ENCODE measurements at regions not wholly inside any gene's neighbourhood (a gene's known extent, or its start where the extent isn't known, plus 50 kb on each side); places are given as distances from the start of the nearest gene placed in this dataset.
A peak's percentile ranks its signal among the peaks of the same experiment; 100 is the strongest.

- Mint-ChIP-seq H3K4me3 (no peak overlapping the region), H3K27me3 (peaks cover 13 to 17% of the 10 kb centered on the region in 2 donors), H3K4me1 (peaks cover 5 to 7% (median 5%) of the 10 kb centered on the region in 3 donors), H3K36me3 (no peaks in the 10 kb centered on the region), H3K9me3 (no peaks in the 10 kb centered on the region), H3K27ac (no peak overlapping the region)
- Histone ChIP-seq H3K4me1 (ENCODE audit: insufficient read depth, low read length) (no peaks in the 10 kb centered on the region), H3K9me3 (ENCODE audit: low read length) (no peaks in the 10 kb centered on the region), H3K36me3 (ENCODE audit: insufficient read depth, low read length) (no peaks in the 10 kb centered on the region), H3K4me3 (ENCODE audit: low read length) (no peak overlapping the region), H3K27ac (ENCODE audit: low read depth, low read length) (no peak overlapping the region), H3K27me3 (ENCODE audit: insufficient read depth, low read length, poor library complexity, severe bottlenecking) (no peaks in the 10 kb centered on the region)
- DNase-seq = no peak
- ChIA-PET CTCF (no interaction called here), POLR2A (no interaction called here)
These were observed 138.2 kb upstream of the CST7 start for GRCh38 chr20:24810676-24811407.

DNA sequence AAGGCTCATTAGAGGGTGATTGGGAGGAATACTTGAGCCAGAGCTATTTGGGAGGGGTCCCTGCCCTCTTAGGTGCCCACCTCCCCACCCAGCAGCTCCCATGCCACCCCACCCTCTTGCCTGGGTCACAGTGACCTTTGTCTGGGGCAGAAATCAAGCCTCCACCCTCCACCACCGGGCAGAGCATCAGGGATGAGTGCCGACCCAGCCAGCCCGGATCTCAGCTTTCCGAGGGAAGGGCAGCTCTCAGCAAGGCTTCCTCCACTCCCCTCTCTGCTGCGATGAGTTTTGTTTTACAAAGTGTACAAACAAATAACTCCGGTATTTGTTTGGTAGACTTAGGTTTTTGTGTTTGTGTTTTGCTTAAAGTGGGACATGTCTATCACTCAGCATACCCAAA, 136.7 kb upstream of the CST7 start:
- H3K36me3 ChIP-seq (ENCODE audit: insufficient read depth, low read length) = no peaks in the 10 kb centered on the region
- H3K4me1 ChIP-seq (ENCODE audit: insufficient read depth, low read length) = no peaks in the 10 kb centered on the region
- peaks cover 5 to 7% (median 5%) of the 10 kb centered on the region in 3 donors for H3K4me1 Mint-ChIP-seq
- POLR2A ChIA-PET = no interaction called here
- no peaks in the 10 kb centered on the region for H3K9me3 Mint-ChIP-seq
- CTCF ChIA-PET = no interaction called here
- no peak overlapping the region for H3K4me3 Mint-ChIP-seq
- no peaks in the 10 kb centered on the region for H3K9me3 ChIP-seq (ENCODE audit: low read length)
- no peak overlapping the region for H3K4me3 ChIP-seq (ENCODE audit: low read length)
- no peak for DNase-seq
- H3K27ac Mint-ChIP-seq = no peak overlapping the region
- H3K27me3 ChIP-seq (ENCODE audit: insufficient read depth, low read length, poor library complexity, severe bottlenecking) = no peaks in the 10 kb centered on the region
- H3K27me3 Mint-ChIP-seq = peaks cover 12 to 23% of the 10 kb centered on the region in 2 donors
- H3K27ac ChIP-seq (ENCODE audit: low read depth, low read length) = no peak overlapping the region
- H3K36me3 Mint-ChIP-seq = no peaks in the 10 kb centered on the region

- ChIA-PET CTCF (no interaction called here), POLR2A (no interaction called here)
- H3K4me1 ChIP-seq (ENCODE audit: insufficient read depth, low read length) = no peaks in the 10 kb centered on the region
- H3K36me3 Mint-ChIP-seq = no peaks in the 10 kb centered on the region
- no peaks in the 10 kb centered on the region for H3K36me3 ChIP-seq (ENCODE audit: insufficient read depth, low read length)
- H3K4me3 ChIP-seq (ENCODE audit: low read length) = no peak overlapping the region
- H3K27ac ChIP-seq (ENCODE audit: low read depth, low read length) = no peak overlapping the region
- no peaks in the 10 kb centered on the region for H3K9me3 Mint-ChIP-seq
- H3K27ac Mint-ChIP-seq = no peak overlapping the region
- peaks cover 5 to 7% (median 5%) of the 10 kb centered on the region in 3 donors for H3K4me1 Mint-ChIP-seq
- H3K27me3 Mint-ChIP-seq = peaks cover 12 to 23% of the 10 kb centered on the region in 2 donors
- no peaks in the 10 kb centered on the region for H3K27me3 ChIP-seq (ENCODE audit: insufficient read depth, low read length, poor library complexity, severe bottlenecking)
- no peak for DNase-seq
- no peaks in the 10 kb centered on the region for H3K9me3 ChIP-seq (ENCODE audit: low read length)
- no peak overlapping the region for H3K4me3 Mint-ChIP-seq
These were observed 136.0 kb upstream of the CST7 start for GRCh38 chr20:24813080-24813479.

DNA sequence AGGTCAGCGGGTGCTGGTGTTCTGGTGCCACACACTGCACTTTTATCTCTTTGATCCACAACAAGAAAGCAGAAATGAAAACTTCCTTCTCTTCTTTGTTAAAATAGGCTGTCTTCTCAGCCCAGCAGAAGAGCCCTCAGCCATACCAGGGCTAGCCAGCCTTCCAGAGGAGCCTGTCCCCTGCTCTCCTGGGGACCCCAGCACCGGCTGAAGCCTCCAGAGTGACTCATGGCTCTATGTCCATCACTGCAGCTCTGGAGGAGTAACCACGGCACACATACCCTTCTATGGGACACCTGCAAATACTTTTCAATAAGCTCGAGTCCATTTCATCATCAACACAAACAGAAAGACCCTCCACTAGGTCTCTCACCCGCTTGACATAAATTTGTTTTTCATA, 135.6 kb upstream of the CST7 start:
- H3K9me3 Mint-ChIP-seq = no peaks in the 10 kb centered on the region
- H3K27ac Mint-ChIP-seq = peak overlapping the region in 1 of 8 donors; percentile 56
- H3K36me3 ChIP-seq (ENCODE audit: insufficient read depth, low read length) = no peaks in the 10 kb centered on the region
- no peaks in the 10 kb centered on the region for H3K9me3 ChIP-seq (ENCODE audit: low read length)
- H3K4me3 ChIP-seq (ENCODE audit: low read length) = no peak overlapping the region
- H3K4me1 ChIP-seq (ENCODE audit: insufficient read depth, low read length) = no peaks in the 10 kb centered on the region
- no peak overlapping the region for H3K4me3 Mint-ChIP-seq
- POLR2A ChIA-PET = no interaction called here
- CTCF ChIA-PET = no interaction called here
- peaks cover 2 to 4% (median 3%) of the 10 kb centered on the region in 3 donors for H3K4me1 Mint-ChIP-seq
- no peaks in the 10 kb centered on the region for H3K36me3 Mint-ChIP-seq
- no peaks in the 10 kb centered on the region for H3K27me3 ChIP-seq (ENCODE audit: insufficient read depth, low read length, poor library complexity, severe bottlenecking)
- peaks cover 9 to 20% of the 10 kb centered on the region in 2 donors for H3K27me3 Mint-ChIP-seq
- DNase-seq = no peak
- H3K27ac ChIP-seq (ENCODE audit: low read depth, low read length) = no peak overlapping the region

DNA sequence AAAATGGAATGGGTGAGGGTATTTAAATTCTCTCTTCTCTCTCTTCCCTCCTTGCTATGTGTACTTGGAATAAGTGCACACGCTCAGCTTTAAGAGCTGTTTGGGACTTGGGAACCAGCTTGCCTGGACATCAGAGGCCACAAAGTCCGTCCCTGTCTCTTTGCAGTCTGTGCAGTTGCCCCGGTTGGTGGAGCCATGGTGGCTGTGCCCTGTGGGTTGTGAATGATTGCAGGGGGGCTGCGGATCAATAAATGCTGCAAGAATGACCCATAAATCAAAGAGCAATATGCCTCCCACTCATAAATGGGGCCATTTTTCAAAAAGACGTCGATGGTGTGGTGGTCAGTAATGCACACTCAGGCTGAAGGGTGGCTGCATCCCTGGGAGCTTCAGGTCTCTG, 135.1 kb upstream of the CST7 start:
- Histone ChIP-seq H3K4me3 (ENCODE audit: low read length) (no peak overlapping the region), H3K36me3 (ENCODE audit: insufficient read depth, low read length) (no peaks in the 10 kb centered on the region), H3K27me3 (ENCODE audit: insufficient read depth, low read length, poor library complexity, severe bottlenecking) (no peaks in the 10 kb centered on the region), H3K27ac (ENCODE audit: low read depth, low read length) (no peak overlapping the region), H3K4me1 (ENCODE audit: insufficient read depth, low read length) (no peaks in the 10 kb centered on the region), H3K9me3 (ENCODE audit: low read length) (no peaks in the 10 kb centered on the region)
- ChIA-PET CTCF (no interaction called here), POLR2A (no interaction called here)
- Mint-ChIP-seq H3K36me3 (no peaks in the 10 kb centered on the region), H3K27me3 (peaks cover 8 to 16% of the 10 kb centered on the region in 2 donors), H3K4me1 (no peaks in the 10 kb centered on the region), H3K4me3 (no peak overlapping the region), H3K27ac (no peak overlapping the region), H3K9me3 (no peaks in the 10 kb centered on the region)
- no peak for DNase-seq

DNA sequence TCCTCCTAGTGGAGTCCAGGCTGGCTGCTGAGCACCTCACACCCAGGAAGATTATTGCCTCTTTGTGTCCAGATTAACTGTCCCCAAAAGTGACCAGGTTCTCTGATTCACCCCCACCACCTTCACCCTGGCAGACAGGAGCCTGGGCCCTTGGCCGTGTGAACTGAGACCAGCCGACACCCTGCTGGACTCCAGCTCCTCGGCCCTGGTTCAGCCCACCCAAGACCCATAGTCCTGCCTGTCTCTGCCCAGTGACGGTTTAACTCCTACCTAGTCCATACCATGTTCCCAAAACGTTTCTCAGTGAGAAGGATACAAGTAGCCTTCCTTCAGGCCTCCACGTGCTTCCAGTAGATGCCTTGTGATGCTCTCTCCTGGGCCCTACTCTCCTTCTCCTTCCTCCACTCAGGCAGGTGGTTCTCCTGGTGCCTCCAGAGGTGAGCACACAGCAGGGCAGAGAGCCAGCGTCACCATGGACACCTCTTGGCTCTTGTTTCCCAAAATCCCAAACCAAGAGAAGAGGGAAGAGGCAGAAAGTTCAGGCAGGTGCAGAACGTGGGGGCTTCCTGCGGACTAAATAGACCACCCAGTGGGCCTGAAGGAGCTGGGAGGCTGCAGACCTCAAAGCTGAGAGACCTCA, 134.4 kb upstream of the CST7 start:
- ChIA-PET POLR2A (no interaction called here), CTCF (no interaction called here)
- DNase-seq = no peak
- Mint-ChIP-seq H3K4me3 (no peak overlapping the region), H3K27me3 (peaks cover 4 to 11% of the 10 kb centered on the region in 2 donors), H3K9me3 (no peaks in the 10 kb centered on the region), H3K36me3 (no peaks in the 10 kb centered on the region), H3K27ac (no peak overlapping the region), H3K4me1 (no peaks in the 10 kb centered on the region)
- Histone ChIP-seq H3K9me3 (ENCODE audit: low read length) (no peaks in the 10 kb centered on the region), H3K27ac (ENCODE audit: low read depth, low read length) (no peak overlapping the region), H3K36me3 (ENCODE audit: insufficient read depth, low read length) (no peaks in the 10 kb centered on the region), H3K27me3 (ENCODE audit: insufficient read depth, low read length, poor library complexity, severe bottlenecking) (no peaks in the 10 kb centered on the region), H3K4me3 (ENCODE audit: low read length) (no peak overlapping the region), H3K4me1 (ENCODE audit: insufficient read depth, low read length) (no peaks in the 10 kb centered on the region)

- Histone ChIP-seq H3K27ac (ENCODE audit: low read depth, low read length) (no peak overlapping the region), H3K4me1 (ENCODE audit: insufficient read depth, low read length) (no peaks in the 10 kb centered on the region), H3K4me3 (ENCODE audit: low read length) (no peak overlapping the region), H3K36me3 (ENCODE audit: insufficient read depth, low read length) (no peaks in the 10 kb centered on the region), H3K9me3 (ENCODE audit: low read length) (no peaks in the 10 kb centered on the region), H3K27me3 (ENCODE audit: insufficient read depth, low read length, poor library complexity, severe bottlenecking) (no peaks in the 10 kb centered on the region)
- Mint-ChIP-seq H3K9me3 (no peaks in the 10 kb centered on the region), H3K4me1 (no peaks in the 10 kb centered on the region), H3K36me3 (no peaks in the 10 kb centered on the region), H3K27ac (no peak overlapping the region), H3K4me3 (no peak overlapping the region), H3K27me3 (peaks cover 4 to 8% of the 10 kb centered on the region in 2 donors)
- DNase-seq = no peak
- CTCF ChIA-PET = no interaction called here
- POLR2A ChIA-PET = no interaction called here
These were observed 133.8 kb upstream of the CST7 start for GRCh38 chr20:24815196-24815815.

DNA sequence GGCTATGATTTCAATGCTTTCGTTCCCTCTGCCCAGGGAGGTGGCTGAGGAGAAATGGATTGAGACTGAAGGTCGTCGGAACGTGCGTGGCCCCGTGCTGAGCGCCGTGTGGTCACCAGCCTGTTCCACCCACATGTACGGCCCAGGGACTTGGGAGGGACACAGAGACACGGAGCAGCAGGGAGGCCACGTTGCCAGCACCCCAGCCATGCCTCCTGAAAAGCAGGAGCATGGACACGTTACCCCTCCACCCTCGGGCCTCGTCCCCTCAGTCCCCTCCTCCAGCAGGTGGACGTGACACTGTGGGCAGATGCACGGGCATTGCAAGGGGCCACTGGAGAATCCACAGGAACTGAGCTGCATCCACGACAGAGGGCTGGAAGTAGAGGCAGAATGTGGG, 133.1 kb upstream of the CST7 start:
- H3K4me1 Mint-ChIP-seq = no peaks in the 10 kb centered on the region
- POLR2A ChIA-PET = no interaction called here
- no peak overlapping the region for H3K4me3 ChIP-seq (ENCODE audit: low read length)
- peaks cover 4 to 8% of the 10 kb centered on the region in 2 donors for H3K27me3 Mint-ChIP-seq
- H3K27ac ChIP-seq (ENCODE audit: low read depth, low read length) = no peak overlapping the region
- no peaks in the 10 kb centered on the region for H3K27me3 ChIP-seq (ENCODE audit: insufficient read depth, low read length, poor library complexity, severe bottlenecking)
- H3K9me3 Mint-ChIP-seq = no peaks in the 10 kb centered on the region
- no peaks in the 10 kb centered on the region for H3K36me3 Mint-ChIP-seq
- no peak for DNase-seq
- CTCF ChIA-PET = no interaction called here
- no peak overlapping the region for H3K4me3 Mint-ChIP-seq
- no peaks in the 10 kb centered on the region for H3K36me3 ChIP-seq (ENCODE audit: insufficient read depth, low read length)
- no peaks in the 10 kb centered on the region for H3K9me3 ChIP-seq (ENCODE audit: low read length)
- no peak overlapping the region for H3K27ac Mint-ChIP-seq
- no peaks in the 10 kb centered on the region for H3K4me1 ChIP-seq (ENCODE audit: insufficient read depth, low read length)
